ENCODE measurements at regions not wholly inside any gene's neighbourhood (a gene's known extent, or its start where the extent isn't known, plus 50 kb on each side); places are given as distances from the start of the nearest gene placed in this dataset.

DNA sequence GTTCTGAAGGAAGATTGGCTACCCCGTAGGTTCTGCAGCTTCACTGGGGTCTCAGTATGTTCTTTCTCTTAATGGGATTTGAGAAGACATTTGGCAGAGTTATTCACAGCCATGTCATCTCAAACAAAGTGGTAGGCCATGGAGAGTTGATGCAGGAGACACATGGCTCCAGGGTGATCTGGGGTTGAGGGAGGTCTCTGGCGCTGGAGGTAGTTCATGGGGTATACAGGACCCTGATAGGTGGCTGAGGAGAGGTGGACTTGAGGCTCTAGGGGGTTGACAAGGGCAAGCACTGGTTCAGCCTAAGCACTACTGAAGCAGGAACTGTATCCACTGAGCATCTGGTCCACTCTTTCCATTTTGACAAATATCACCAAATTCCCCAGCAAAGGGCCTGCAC lies 100.4 kb downstream of the C1orf94 start:
- Histone ChIP-seq H3K4me1 (ENCODE audit: control insufficient read depth, extremely low read depth, insufficient read depth, low read length) (no peaks in the 10 kb centered on the region), H3K9me3 (replicated peaks; ENCODE audit: control insufficient read depth, insufficient read depth, low read length) (no peaks in the 10 kb centered on the region), H3K9ac (replicated peaks; ENCODE audit: extremely low read depth, insufficient read depth, low read length) (no peak overlapping the region), H3K36me3 (ENCODE audit: control insufficient read depth in 2 of 2, extremely low read depth in 1 of 2, insufficient read depth in 2 of 2, low read length in 2 of 2) (no peaks in the 10 kb centered on the region), H3K27ac (ENCODE audit: insufficient read depth, low read depth, low read length) (no peak overlapping the region), H3K27me3 (ENCODE audit: control insufficient read depth in 2 of 2, insufficient read depth in 2 of 2, low read length in 2 of 2) (no peaks in the 10 kb centered on the region), H2AFZ (ENCODE audit: low read depth, low read length) (no peak overlapping the region), H3K4me2 (ENCODE audit: insufficient read depth, low read length) (no peak overlapping the region), H3K9me1 (replicated peaks; ENCODE audit: control insufficient read depth, extremely low read depth, insufficient read depth, low read length) (no peaks in the 10 kb centered on the region), H3K79me2 (ENCODE audit: control insufficient read depth, insufficient read depth, low read length) (no peaks in the 10 kb centered on the region), H3K4me3 (replicated peaks in 1 of 3; ENCODE audit: insufficient read depth in 1 of 3, low read depth in 1 of 3, low read length in 3 of 3) (no peak overlapping the region), H4K20me1 (replicated peaks; ENCODE audit: control insufficient read depth, extremely low read depth, insufficient read depth, low read length) (no peaks in the 10 kb centered on the region)
- FAIRE-seq (no peak), DNase-seq (ENCODE audit: low read depth, low spot score) (no peak)
- TF ChIP-seq POLR2AphosphoS5 (IDR thresholded peaks at IDR 0.05; ENCODE audit: insufficient read depth, low read depth, low read length): no peak
- no peak for TF ChIP-seq FOS (IDR thresholded peaks at IDR 0.05; ENCODE audit: borderline replicate concordance, insufficient read depth, low read length)
- TF ChIP-seq GATA2 (IDR thresholded peaks at IDR 0.05; ENCODE audit: insufficient read depth, insufficient read length, low read depth, low read length): no peak
- TF ChIP-seq, protein P1, sequence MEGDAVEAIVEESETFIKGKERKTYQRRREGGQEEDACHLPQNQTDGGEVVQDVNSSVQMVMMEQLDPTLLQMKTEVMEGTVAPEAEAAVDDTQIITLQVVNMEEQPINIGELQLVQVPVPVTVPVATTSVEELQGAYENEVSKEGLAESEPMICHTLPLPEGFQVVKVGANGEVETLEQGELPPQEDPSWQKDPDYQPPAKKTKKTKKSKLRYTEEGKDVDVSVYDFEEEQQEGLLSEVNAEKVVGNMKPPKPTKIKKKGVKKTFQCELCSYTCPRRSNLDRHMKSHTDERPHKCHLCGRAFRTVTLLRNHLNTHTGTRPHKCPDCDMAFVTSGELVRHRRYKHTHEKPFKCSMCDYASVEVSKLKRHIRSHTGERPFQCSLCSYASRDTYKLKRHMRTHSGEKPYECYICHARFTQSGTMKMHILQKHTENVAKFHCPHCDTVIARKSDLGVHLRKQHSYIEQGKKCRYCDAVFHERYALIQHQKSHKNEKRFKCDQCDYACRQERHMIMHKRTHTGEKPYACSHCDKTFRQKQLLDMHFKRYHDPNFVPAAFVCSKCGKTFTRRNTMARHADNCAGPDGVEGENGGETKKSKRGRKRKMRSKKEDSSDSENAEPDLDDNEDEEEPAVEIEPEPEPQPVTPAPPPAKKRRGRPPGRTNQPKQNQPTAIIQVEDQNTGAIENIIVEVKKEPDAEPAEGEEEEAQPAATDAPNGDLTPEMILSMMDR (IDR thresholded peaks at IDR 0.05; ENCODE audit: extremely low read depth in 1 of 2, insufficient read depth in 1 of 2, low read depth in 1 of 2, low read length in 2 of 2): no peak
- TF ChIP-seq EZH2 (IDR thresholded peaks at IDR 0.05; ENCODE audit: borderline replicate concordance, low read depth, low read length, severe bottlenecking): no peak
- TF ChIP-seq MYC (IDR thresholded peaks at IDR 0.05; ENCODE audit: low read depth, low read length): no peak
- TF ChIP-seq JUN (IDR thresholded peaks at IDR 0.05; ENCODE audit: borderline replicate concordance, insufficient read depth, insufficient read length, low read depth): no peak
- TF ChIP-seq, protein P2, sequence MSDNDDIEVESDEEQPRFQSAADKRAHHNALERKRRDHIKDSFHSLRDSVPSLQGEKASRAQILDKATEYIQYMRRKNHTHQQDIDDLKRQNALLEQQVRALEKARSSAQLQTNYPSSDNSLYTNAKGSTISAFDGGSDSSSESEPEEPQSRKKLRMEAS (IDR thresholded peaks at IDR 0.05; ENCODE audit: insufficient read depth, insufficient read length): no peak
- TF ChIP-seq POLR2A (IDR thresholded peaks at IDR 0.05; ENCODE audit: low read depth, low read length): no peak
- intact Hi-C loops (cut with micrococcal nuclease): no loop called here
- no TSS peak for BruUV-seq (replicated peaks)
- POLR2A ChIA-PET: no interaction called here
- dilution Hi-C loops (cut with MboI; ENCODE audit: extremely low pct_ligation_motif_present, low sequenced_read_pairs): no loop called here
- CTCF ChIA-PET: no interaction called here

Measured in endothelial cell of umbilical vein (primary cell).